ENCODE measurements at regions not wholly inside any gene's neighbourhood (a gene's known extent, or its start where the extent isn't known, plus 50 kb on each side); places are given as distances from the start of the nearest gene placed in this dataset.

GRCh38 chr12:126770188-126770587 lies 1496.8 kb upstream of the TMEM132C start:
- TF ChIP-seq EZH2 (IDR thresholded peaks at IDR 0.05; ENCODE audit: borderline replicate concordance, low read length) (no peak), CTCF (IDR thresholded peaks at IDR 0.05; ENCODE audit: low read length) (no peak)
